IMR-90 (cell line): ENCODE measurements at regions not wholly inside any gene's neighbourhood (a gene's known extent, or its start where the extent isn't known, plus 50 kb on each side); places are given as distances from the start of the nearest gene placed in this dataset.

ENCODE experiments used
- ATAC-seq: fragments of 200-7000 bp; cut with Tn5 transposase; 2 replicates; pipeline ENCODE4 v1.9.1; 2020; ENCODE audit warnings: low read depth, mild to moderate bottlenecking, moderate library complexity
- BruUV-seq: library from RNA; stranded (reverse); fragments of 400-500 nt; replicated peaks from 2 replicates; lab custom pipeline; 2021; lab: Mats Ljungman, UMichigan
- CTCF ChIA-PET: fragments of 300-600 bp; formaldehyde crosslinking; extraction: SDS; loops from one replicate; lab custom pipeline; 2021; ENCODE audit warnings: antibody characterized with exemption; lab: Yijun Ruan, JAX
- POLR2A ChIA-PET: fragments of 300-600 bp; sonication (Branson Sonifier 250); formaldehyde crosslinking; loops from one replicate; lab custom pipeline; 2022; ENCODE audit warnings: antibody characterized with exemption; ENCODE audit not compliant: unreplicated experiment; lab: Charles Lee
- DNase-seq: peaks from one replicate; pipeline ENCODE4 v3.0.0; 2013
- H2AFZ ChIP-seq: replicated peaks from 2 replicates; pipeline ENCODE3; 2013; ENCODE audit warnings: low read length, mild to moderate bottlenecking; ENCODE audit not compliant: poor library complexity
- H2AK5ac ChIP-seq: 2 replicates; pipeline ENCODE4 v1.6.1; 2013; ENCODE audit warnings: low read depth, low read length, inconsistent platforms
- H2AK9ac ChIP-seq: replicated peaks from 2 replicates; pipeline ENCODE3; 2013; ENCODE audit warnings: mild to moderate bottlenecking, low read depth, low read length, moderate library complexity; ENCODE audit not compliant: poor library complexity
- H2BK120ac ChIP-seq: 2 replicates; pipeline ENCODE4 v1.6.1; 2013; ENCODE audit warnings: low read depth, low read length, inconsistent platforms
- H2BK15ac ChIP-seq: 3 replicates; pipeline ENCODE4 v1.6.1; 2013; ENCODE audit warnings: low read depth, low read length, inconsistent platforms
- H2BK20ac ChIP-seq: 2 replicates; pipeline ENCODE4 v1.6.1; 2013; ENCODE audit warnings: low read depth, mild to moderate bottlenecking, inconsistent platforms, low read length, moderate library complexity
- H2BK5ac ChIP-seq: 2 replicates; pipeline ENCODE4 v1.6.1; 2013; ENCODE audit warnings: mild to moderate bottlenecking, low read depth, low read length, inconsistent platforms; ENCODE audit not compliant: poor library complexity, severe bottlenecking
- H3K14ac ChIP-seq: replicated peaks from 2 replicates; pipeline ENCODE4 v1.6.1; 2013; ENCODE audit warnings: low read depth, low read length, inconsistent platforms
- H3K18ac ChIP-seq: 2 replicates; pipeline ENCODE4 v1.6.1; 2013; ENCODE audit warnings: low read depth, low read length, control low read depth
- H3K23ac ChIP-seq: 2 replicates; pipeline ENCODE4 v1.6.1; 2013; ENCODE audit warnings: low read depth, low read length, inconsistent platforms
- H3K27ac ChIP-seq: 2 replicates; pipeline ENCODE4 v1.5.1; 2013; ENCODE audit warnings: mild to moderate bottlenecking, control low read depth, low read length; ENCODE audit not compliant: insufficient read depth
- H3K27me3 ChIP-seq: 2 replicates; pipeline ENCODE4 v1.6.1; 2013; ENCODE audit warnings: low read length; ENCODE audit not compliant: control insufficient read depth, insufficient read depth
- H3K36me3 ChIP-seq: 2 replicates; pipeline ENCODE4 v1.6.1; 2013; ENCODE audit warnings: low read length, mixed read lengths; ENCODE audit not compliant: control insufficient read depth, insufficient read depth
- H3K4ac ChIP-seq: 2 replicates; pipeline ENCODE4 v1.6.1; 2013; ENCODE audit warnings: low read depth, low read length, inconsistent platforms
- H3K4me1 ChIP-seq: 2 replicates; pipeline ENCODE4 v1.6.1; 2013; ENCODE audit warnings: low read length, mixed read lengths; ENCODE audit not compliant: control insufficient read depth, insufficient read depth
- H3K4me2 ChIP-seq: 2 replicates; pipeline ENCODE4 v1.6.1; 2013; ENCODE audit warnings: low read depth, mild to moderate bottlenecking, control low read depth, low read length, moderate library complexity
- H3K4me3 ChIP-seq: 2 replicates; pipeline ENCODE4 v1.5.1; 2013; ENCODE audit warnings: low read depth, mild to moderate bottlenecking, control low read depth, low read length, moderate library complexity; ENCODE audit not compliant: insufficient read depth
- H3K56ac ChIP-seq: 2 replicates; pipeline ENCODE4 v1.6.1; 2013; ENCODE audit warnings: low read length, inconsistent platforms; ENCODE audit not compliant: insufficient read depth; ENCODE audit errors: extremely low read depth
- H3K79me1 ChIP-seq, 2 experiments: 2 replicates each; pipeline ENCODE4 v1.6.1; 2013; ENCODE audit warnings: low read length in 2 of 2, inconsistent platforms in 1 of 2, low read depth in 1 of 2
- H3K9ac ChIP-seq: 2 replicates; pipeline ENCODE4 v1.6.1; 2013; ENCODE audit warnings: low read depth, low read length, control low read depth
- H3K9me1 ChIP-seq: 2 replicates; pipeline ENCODE4 v1.6.1; 2013; ENCODE audit warnings: low read length, inconsistent platforms; ENCODE audit not compliant: insufficient read depth
- H3K9me3 ChIP-seq: 2 replicates; pipeline ENCODE4 v1.6.1; 2013; ENCODE audit warnings: low read length; ENCODE audit not compliant: control insufficient read depth, insufficient read depth
- H4K20me1 ChIP-seq: 2 replicates; pipeline ENCODE4 v1.6.1; 2013; ENCODE audit warnings: low read length, inconsistent platforms; ENCODE audit not compliant: insufficient read depth
- H4K5ac ChIP-seq: 2 replicates; pipeline ENCODE4 v1.6.1; 2013; ENCODE audit warnings: mild to moderate bottlenecking, low read depth, low read length, control low read depth
- H4K8ac ChIP-seq, 2 experiments: 2 replicates each; pipeline ENCODE4 v1.6.1; 2013; ENCODE audit warnings: low read depth in 2 of 2, low read length in 2 of 2, control low read depth in 1 of 2, inconsistent platforms in 1 of 2
- H4K91ac ChIP-seq: 2 replicates; pipeline ENCODE4 v1.6.1; 2013; ENCODE audit warnings: low read depth, low read length, inconsistent platforms; ENCODE audit not compliant: insufficient read depth
- BHLHE40 ChIP-seq: fragments of 150-350 bp; IDR thresholded peaks from 2 replicates; pipeline ENCODE4 v1.6.1; 2016; ENCODE audit warnings: mild to moderate bottlenecking, low read depth, low read length
- CEBPB ChIP-seq: IDR thresholded peaks from 2 replicates; pipeline ENCODE4 v1.6.1; 2012; ENCODE audit warnings: low read depth, low read length, improper control_type of control experiment
- CHD1 ChIP-seq: IDR thresholded peaks from 2 replicates; pipeline ENCODE4 v1.6.1; 2012; ENCODE audit warnings: low read depth, low read length, improper control_type of control experiment
- ELK1 ChIP-seq: fragments of 150-350 bp; IDR thresholded peaks from 2 replicates; pipeline ENCODE4 v1.6.1; 2016; ENCODE audit warnings: low read depth, mild to moderate bottlenecking, low read length, moderate library complexity, borderline replicate concordance
- FOS ChIP-seq: fragments of 150-350 bp; IDR thresholded peaks from 2 replicates; pipeline ENCODE4 v1.6.1; 2016; ENCODE audit warnings: low read depth, low read length
- MAFK ChIP-seq: IDR thresholded peaks from 2 replicates; pipeline ENCODE4 v1.6.1; 2012; ENCODE audit warnings: low read depth, low read length, improper control_type of control experiment
- MAZ ChIP-seq: IDR thresholded peaks from 2 replicates; pipeline ENCODE4 v1.6.1; 2012; ENCODE audit warnings: low read depth, mild to moderate bottlenecking, low read length, improper control_type of control experiment, moderate library complexity, borderline replicate concordance
- MXI1 ChIP-seq: IDR thresholded peaks from 2 replicates; pipeline ENCODE4 v1.6.1; 2012; ENCODE audit warnings: low read depth, mild to moderate bottlenecking, low read length, moderate library complexity, borderline replicate concordance
- NFE2L2 ChIP-seq: fragments of 150-350 bp; IDR thresholded peaks from 2 replicates; pipeline ENCODE4 v1.6.1; 2016; ENCODE audit warnings: low read depth, mild to moderate bottlenecking, low read length
- POLR2A ChIP-seq: IDR thresholded peaks from 2 replicates; pipeline ENCODE4 v1.6.1; 2012; ENCODE audit warnings: mild to moderate bottlenecking, low read depth, low read length
- RAD21 ChIP-seq: IDR thresholded peaks from 2 replicates; pipeline ENCODE4 v1.6.1; 2012; ENCODE audit warnings: low read length, improper control_type of control experiment
- RCOR1 ChIP-seq: IDR thresholded peaks from 2 replicates; pipeline ENCODE4 v1.6.1; 2012; ENCODE audit warnings: mild to moderate bottlenecking, low read length, improper control_type of control experiment; ENCODE audit not compliant: insufficient replicate concordance
- RFX5 ChIP-seq: IDR thresholded peaks from 2 replicates; pipeline ENCODE4 v1.8.0; 2012; ENCODE audit warnings: low read depth, mild to moderate bottlenecking, low read length, moderate library complexity
- SMC3 ChIP-seq: fragments of 150-350 bp; IDR thresholded peaks from 2 replicates; pipeline ENCODE4 v1.6.1; 2016; ENCODE audit warnings: low read depth, mild to moderate bottlenecking, antibody characterized with exemption, low read length, moderate library complexity
- WGBS, 2 experiments: methylation state at CpG; one replicate each; pipeline versions ENCODE4 v1.1.5 to v1.1.7; 2013; ENCODE audit warnings: missing lambda C conversion rate in 2 of 2; ENCODE audit not compliant: insufficient read length in 1 of 2; ENCODE audit errors: extremely low coverage in 2 of 2; 5-methylcytosine and 5-hydroxymethylcytosine counted together
- dilution Hi-C: fragments of 300-500 bp; cut with HindIII; formaldehyde crosslinking; loops from one replicate; pipeline ENCODE4 v1.14.3; 2018; ENCODE audit warnings: low sequenced_read_pairs; ENCODE audit not compliant: unreplicated experiment
- in situ Hi-C: fragments of 300-500 bp; cut with MboI; formaldehyde crosslinking; loops from 3 replicates; pipeline ENCODE4 v1.14.3; 2019; ENCODE audit warnings: low sequenced_read_pairs, inconsistent platforms, mixed read lengths
- intact Hi-C: fragments of 100-400 bp; cut with micrococcal nuclease; formaldehyde crosslinking; loops from 2 replicates; pipeline ENCODE4 v1.10.0; 2022
- TF ChIP-seq, protein P1 (sequence below): fragments of 150-350 bp; IDR thresholded peaks from 2 replicates; pipeline ENCODE4 v1.6.1; 2017; ENCODE audit warnings: mild to moderate bottlenecking, antibody characterized with exemption, low read length, low read depth
- TF ChIP-seq, protein P2 (sequence below): conservative IDR thresholded peaks from 2 replicates; pipeline ENCODE4 v1.5.1; 2012; ENCODE audit warnings: mild to moderate bottlenecking, low read depth, low read length, improper control_type of control experiment

GRCh38 chr10:89074120-89074519 is 83.5 kb downstream of the FAS start:
- H3K9me1 ChIP-seq, result no peaks in the 10 kb centered on the region; the same call in 1 of the 2 replicates
- no peak overlapping the region for H4K8ac ChIP-seq
- H3K4me1 ChIP-seq, result peaks cover 2% of the 10 kb centered on the region; the same call in 1 of the 2 replicates
- WGBS, 2 experiments, result no CpG with 5 or more reads among the region's 3 CpGs
- dilution Hi-C loops, result no loop called here
- H3K27ac ChIP-seq, result no peak overlapping the region
- H3K14ac ChIP-seq, result no peak overlapping the region
- CTCF ChIA-PET, result no interaction called here
- 0 out of 2 replicates have a peak overlapping the region, but pooled peaks have one; percentile 45 for H3K23ac ChIP-seq
- H2AK9ac ChIP-seq, result no peak overlapping the region
- no TSS peak for BruUV-seq
- no peak overlapping the region for H4K91ac ChIP-seq
- intact Hi-C loops, result loop anchor here (5.0 kb wide), 1 partner anchor 42 kb away; no protein-coding TSS in a partner anchor
- no peak overlapping the region for H3K56ac ChIP-seq
- H2AK5ac ChIP-seq, result no peak overlapping the region
- POLR2A ChIA-PET, result no interaction called here
- in situ Hi-C loops, result no loop called here
- H3K4me2 ChIP-seq, result no peak overlapping the region
- H3K36me3 ChIP-seq, result no peaks in the 10 kb centered on the region
- ATAC-seq, result no peak
- no peak overlapping the region for H4K5ac ChIP-seq
- H3K9me3 ChIP-seq, result no peaks in the 10 kb centered on the region
- H2BK15ac ChIP-seq, result no peak overlapping the region
- no peaks in the 10 kb centered on the region for H3K79me1 ChIP-seq
- no peak overlapping the region for H3K18ac ChIP-seq
- H2BK20ac ChIP-seq, result no peak overlapping the region
- no peak overlapping the region for H3K4ac ChIP-seq
- no peak overlapping the region for H2BK5ac ChIP-seq
- no peak overlapping the region for H3K4me3 ChIP-seq
- no peak for TF ChIP-seq ELK1
- no peak for TF ChIP-seq BHLHE40
- TF ChIP-seq, protein P1, sequence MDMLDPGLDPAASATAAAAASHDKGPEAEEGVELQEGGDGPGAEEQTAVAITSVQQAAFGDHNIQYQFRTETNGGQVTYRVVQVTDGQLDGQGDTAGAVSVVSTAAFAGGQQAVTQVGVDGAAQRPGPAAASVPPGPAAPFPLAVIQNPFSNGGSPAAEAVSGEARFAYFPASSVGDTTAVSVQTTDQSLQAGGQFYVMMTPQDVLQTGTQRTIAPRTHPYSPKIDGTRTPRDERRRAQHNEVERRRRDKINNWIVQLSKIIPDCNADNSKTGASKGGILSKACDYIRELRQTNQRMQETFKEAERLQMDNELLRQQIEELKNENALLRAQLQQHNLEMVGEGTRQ, result no peak
- TF ChIP-seq, protein P2, sequence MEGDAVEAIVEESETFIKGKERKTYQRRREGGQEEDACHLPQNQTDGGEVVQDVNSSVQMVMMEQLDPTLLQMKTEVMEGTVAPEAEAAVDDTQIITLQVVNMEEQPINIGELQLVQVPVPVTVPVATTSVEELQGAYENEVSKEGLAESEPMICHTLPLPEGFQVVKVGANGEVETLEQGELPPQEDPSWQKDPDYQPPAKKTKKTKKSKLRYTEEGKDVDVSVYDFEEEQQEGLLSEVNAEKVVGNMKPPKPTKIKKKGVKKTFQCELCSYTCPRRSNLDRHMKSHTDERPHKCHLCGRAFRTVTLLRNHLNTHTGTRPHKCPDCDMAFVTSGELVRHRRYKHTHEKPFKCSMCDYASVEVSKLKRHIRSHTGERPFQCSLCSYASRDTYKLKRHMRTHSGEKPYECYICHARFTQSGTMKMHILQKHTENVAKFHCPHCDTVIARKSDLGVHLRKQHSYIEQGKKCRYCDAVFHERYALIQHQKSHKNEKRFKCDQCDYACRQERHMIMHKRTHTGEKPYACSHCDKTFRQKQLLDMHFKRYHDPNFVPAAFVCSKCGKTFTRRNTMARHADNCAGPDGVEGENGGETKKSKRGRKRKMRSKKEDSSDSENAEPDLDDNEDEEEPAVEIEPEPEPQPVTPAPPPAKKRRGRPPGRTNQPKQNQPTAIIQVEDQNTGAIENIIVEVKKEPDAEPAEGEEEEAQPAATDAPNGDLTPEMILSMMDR, result no peak
- no peak for TF ChIP-seq MAFK
- TF ChIP-seq RCOR1, result no peak
- TF ChIP-seq FOS, result no peak
- no peak for TF ChIP-seq RFX5
- TF ChIP-seq CHD1, result no peak
- no peak for TF ChIP-seq MAZ
- TF ChIP-seq MXI1, result no peak
- TF ChIP-seq RAD21, result no peak
- no peak for TF ChIP-seq CEBPB
- TF ChIP-seq SMC3, result no peak
- no peak for TF ChIP-seq POLR2A
- TF ChIP-seq NFE2L2, result no peak
- H4K20me1 ChIP-seq, result no peaks in the 10 kb centered on the region
- no peak for DNase-seq
- H2AFZ ChIP-seq, result no peak overlapping the region
- H3K27me3 ChIP-seq, result no peaks in the 10 kb centered on the region; the same call in 1 of the 2 replicates
- no peak overlapping the region for H3K9ac ChIP-seq
- no peak overlapping the region for H2BK120ac ChIP-seq
